ENCODE measurements at regions not wholly inside any gene's neighbourhood (a gene's known extent, or its start where the extent isn't known, plus 50 kb on each side); places are given as distances from the start of the nearest gene placed in this dataset.

GRCh38 chr5:168066536-168067208, 224.8 kb upstream of the WWC1 start:
- no peaks in the 10 kb centered on the region for H3K9me3 ChIP-seq
- no peak overlapping the region for H3K27ac ChIP-seq
- no peak for DNase-seq
- no peaks in the 10 kb centered on the region for H3K4me1 ChIP-seq
- intact Hi-C loops (cut with DNase I; ENCODE audit: low total_unique reads), result no loop called here
- TF ChIP-seq, protein P1, sequence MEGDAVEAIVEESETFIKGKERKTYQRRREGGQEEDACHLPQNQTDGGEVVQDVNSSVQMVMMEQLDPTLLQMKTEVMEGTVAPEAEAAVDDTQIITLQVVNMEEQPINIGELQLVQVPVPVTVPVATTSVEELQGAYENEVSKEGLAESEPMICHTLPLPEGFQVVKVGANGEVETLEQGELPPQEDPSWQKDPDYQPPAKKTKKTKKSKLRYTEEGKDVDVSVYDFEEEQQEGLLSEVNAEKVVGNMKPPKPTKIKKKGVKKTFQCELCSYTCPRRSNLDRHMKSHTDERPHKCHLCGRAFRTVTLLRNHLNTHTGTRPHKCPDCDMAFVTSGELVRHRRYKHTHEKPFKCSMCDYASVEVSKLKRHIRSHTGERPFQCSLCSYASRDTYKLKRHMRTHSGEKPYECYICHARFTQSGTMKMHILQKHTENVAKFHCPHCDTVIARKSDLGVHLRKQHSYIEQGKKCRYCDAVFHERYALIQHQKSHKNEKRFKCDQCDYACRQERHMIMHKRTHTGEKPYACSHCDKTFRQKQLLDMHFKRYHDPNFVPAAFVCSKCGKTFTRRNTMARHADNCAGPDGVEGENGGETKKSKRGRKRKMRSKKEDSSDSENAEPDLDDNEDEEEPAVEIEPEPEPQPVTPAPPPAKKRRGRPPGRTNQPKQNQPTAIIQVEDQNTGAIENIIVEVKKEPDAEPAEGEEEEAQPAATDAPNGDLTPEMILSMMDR (IDR thresholded peaks at IDR 0.05), result no peak
- H3K36me3 ChIP-seq, result no peaks in the 10 kb centered on the region
- H3K27me3 ChIP-seq, result no peaks in the 10 kb centered on the region
- no peak overlapping the region for H3K4me3 ChIP-seq

DNA sequence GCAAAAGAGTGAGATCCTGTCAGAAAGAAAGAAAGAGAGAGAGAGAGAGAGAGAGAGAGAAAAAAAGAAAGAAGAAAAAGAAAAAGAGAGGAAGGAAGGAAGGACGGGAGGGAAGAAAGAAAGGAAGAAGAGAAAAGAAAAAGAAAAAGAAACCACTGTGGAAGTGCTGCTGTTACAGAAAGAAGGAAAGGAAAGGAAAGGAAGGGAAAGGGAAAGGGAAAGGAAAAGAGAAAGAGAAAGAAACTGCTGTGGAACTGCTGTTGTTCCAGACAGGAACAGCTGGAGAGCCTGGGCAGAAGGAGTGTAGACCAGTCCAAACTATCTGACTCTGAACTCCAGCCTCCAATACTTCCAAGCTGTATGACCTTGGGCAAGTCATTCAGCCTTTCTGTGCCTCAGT, 220.7 kb upstream of the WWC1 start:
- Histone ChIP-seq H3K36me3 (no peaks in the 10 kb centered on the region), H3K4me3 (no peak overlapping the region), H3K27me3 (no peaks in the 10 kb centered on the region), H3K9me3 (no peaks in the 10 kb centered on the region), H3K27ac (no peak overlapping the region), H3K4me1 (no peaks in the 10 kb centered on the region)
- TF ChIP-seq, protein P1 (IDR thresholded peaks at IDR 0.05), result no peak
- DNase-seq, result no peak
- intact Hi-C loops (cut with DNase I; ENCODE audit: low total_unique reads), result no loop called here

DNA sequence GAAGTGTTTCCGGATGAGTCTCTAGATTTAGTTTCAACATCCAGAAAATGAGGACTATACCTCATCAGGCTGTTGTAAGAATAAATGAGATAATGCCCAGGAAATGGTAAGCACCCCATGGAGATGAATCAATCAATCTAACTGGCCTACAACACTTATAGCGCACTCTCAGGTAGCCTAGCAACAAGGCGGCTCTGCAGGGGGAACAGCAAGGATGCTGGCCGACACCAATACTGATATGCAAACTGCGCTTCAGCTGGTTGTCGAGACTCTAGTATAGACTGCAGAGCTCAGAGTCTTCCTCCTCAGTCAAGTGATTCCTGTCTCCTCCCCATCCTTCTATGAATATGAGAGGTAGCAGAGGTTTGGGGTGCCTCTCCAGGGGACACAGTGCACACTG, 218.8 kb upstream of the WWC1 start:
- Histone ChIP-seq H3K36me3 (no peaks in the 10 kb centered on the region), H3K27ac (no peak overlapping the region), H3K9me3 (no peaks in the 10 kb centered on the region), H3K27me3 (no peaks in the 10 kb centered on the region), H3K4me3 (no peak overlapping the region), H3K4me1 (no peaks in the 10 kb centered on the region)
- no peak for DNase-seq
- TF ChIP-seq, protein P1 (IDR thresholded peaks at IDR 0.05), result no peak
- intact Hi-C loops (cut with DNase I; ENCODE audit: low total_unique reads), result no loop called here

DNA sequence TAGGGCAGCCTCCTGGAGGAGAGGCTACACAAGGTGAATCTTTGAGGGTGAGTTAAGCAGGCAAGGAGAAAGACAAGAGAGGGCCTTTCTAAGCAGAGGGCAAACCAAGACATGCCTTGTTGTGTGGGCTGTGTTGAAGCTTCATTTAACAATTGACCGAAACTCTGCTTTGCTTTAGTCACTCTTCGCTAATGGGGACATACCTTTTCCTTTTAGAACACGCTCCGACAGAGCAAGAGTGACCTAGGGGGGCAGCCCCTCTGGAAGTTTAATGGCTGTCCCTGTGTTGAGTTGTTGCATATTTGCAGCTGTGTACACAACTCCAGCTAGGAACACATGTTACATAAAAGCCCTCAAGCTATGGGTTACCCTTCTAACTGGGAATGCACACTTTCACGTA, 218.1 kb upstream of the WWC1 start:
- Histone ChIP-seq H3K27ac (no peak overlapping the region), H3K27me3 (no peaks in the 10 kb centered on the region), H3K36me3 (no peaks in the 10 kb centered on the region), H3K9me3 (no peaks in the 10 kb centered on the region), H3K4me3 (no peak overlapping the region), H3K4me1 (no peaks in the 10 kb centered on the region)
- TF ChIP-seq, protein P1 (IDR thresholded peaks at IDR 0.05), result no peak
- intact Hi-C loops (cut with DNase I; ENCODE audit: low total_unique reads), result no loop called here
- no peak for DNase-seq

- TF ChIP-seq, protein P1 (IDR thresholded peaks at IDR 0.05), result no peak
- Histone ChIP-seq H3K36me3 (no peaks in the 10 kb centered on the region), H3K4me1 (no peaks in the 10 kb centered on the region), H3K27ac (no peak overlapping the region), H3K4me3 (no peak overlapping the region), H3K9me3 (no peaks in the 10 kb centered on the region), H3K27me3 (no peaks in the 10 kb centered on the region)
- intact Hi-C loops (cut with DNase I; ENCODE audit: low total_unique reads), result no loop called here
- no peak for DNase-seq
Measured at GRCh38 chr5:168073991-168074800, 217.2 kb upstream of the WWC1 start.

Data from tibial artery (tissue), 4 donors.